GM12878 (cell line): ENCODE measurements at regions not wholly inside any gene's neighbourhood (a gene's known extent, or its start where the extent isn't known, plus 50 kb on each side); places are given as distances from the start of the nearest gene placed in this dataset.

ENCODE experiments used
- BCL3 ChIP-seq: IDR thresholded peaks from 2 replicates; pipeline ENCODE4 v1.6.1; 2011; ENCODE audit warnings: borderline replicate concordance, low read depth, mild to moderate bottlenecking, moderate library complexity, low read length; ENCODE audit not compliant: insufficient read depth, poor library complexity, severe bottlenecking
- CTCF ChIP-seq, 3 experiments: IDR thresholded peaks in 2 of 3; conservative IDR thresholded peaks in 1 of 3; 2 replicates each; pipeline ENCODE4 v1.5.1; 2011; ENCODE audit warnings: low read depth in 3 of 3, low read length in 3 of 3, mild to moderate bottlenecking in 3 of 3, control low read depth in 2 of 3, moderate library complexity in 2 of 3, inconsistent platforms in 1 of 3, mixed read lengths in 1 of 3; ENCODE audit not compliant: control insufficient read depth in 2 of 3, insufficient read depth in 1 of 3; ENCODE audit errors: extremely low read depth in 1 of 3
- FOXK2 ChIP-seq: fragments of 450-650 bp; IDR thresholded peaks from 2 replicates; pipeline ENCODE4 v1.6.1; 2017; ENCODE audit warnings: mild to moderate bottlenecking, moderate library complexity
- NBN ChIP-seq: fragments of 450-650 bp; IDR thresholded peaks from 2 replicates; pipeline ENCODE4 v1.6.1; 2016
- NKRF ChIP-seq: fragments of 450-650 bp; conservative IDR thresholded peaks from 2 replicates; pipeline ENCODE4 v1.6.1; 2017; ENCODE audit warnings: mild to moderate bottlenecking, moderate library complexity
- PBX3 ChIP-seq: IDR thresholded peaks from 2 replicates; pipeline ENCODE4 v1.6.1; 2011; ENCODE audit warnings: mild to moderate bottlenecking, low read depth, low read length, moderate library complexity; ENCODE audit not compliant: insufficient replicate concordance
- POLR2A ChIP-seq: IDR thresholded peaks from 2 replicates; pipeline ENCODE4 v1.6.1; 2011; ENCODE audit warnings: low read depth, mild to moderate bottlenecking, low read length
- TCF7 ChIP-seq: IDR thresholded peaks from 2 replicates; pipeline ENCODE4 v1.6.1; 2014; ENCODE audit warnings: antibody characterized with exemption, borderline replicate concordance
- ZBTB11 ChIP-seq: fragments of 450-650 bp; formaldehyde crosslinking; IDR thresholded peaks from 2 replicates; pipeline ENCODE4 v1.5.0; 2022; ENCODE audit warnings: mild to moderate bottlenecking, missing genetic modification characterization
- ZNF274 ChIP-seq: IDR thresholded peaks from one replicate; pipeline ENCODE4 v1.8.0; 2011; ENCODE audit not compliant: insufficient read length, insufficient read depth

- TF ChIP-seq BCL3: no peak
- no peak for TF ChIP-seq NKRF
- no peak for TF ChIP-seq POLR2A
- no peak for TF ChIP-seq NBN
- TF ChIP-seq CTCF (IDR thresholded peaks at IDR 0.05 in 2 of 3, conservative IDR thresholded peaks at IDR 0.05 in 1 of 3; ENCODE audit: control insufficient read depth in 2 of 3, extremely low read depth in 1 of 3, insufficient read depth in 1 of 3, low read depth in 3 of 3, low read length in 3 of 3): no peak
- no peak for TF ChIP-seq TCF7
- no peak for TF ChIP-seq FOXK2
- TF ChIP-seq ZBTB11 (CRISPR knock-in tag): no peak
- no peak for TF ChIP-seq PBX3
- no peak for TF ChIP-seq ZNF274
These were observed 64.3 kb downstream of the DMAC1 start for GRCh38 chr9:7735311-7735710.
